Right cardiac atrium (tissue), 5 donors: ENCODE measurements at regions not wholly inside any gene's neighbourhood (a gene's known extent, or its start where the extent isn't known, plus 50 kb on each side); places are given as distances from the start of the nearest gene placed in this dataset.
"Not testable (repeated sequence)": the region's sequence is repeated elsewhere in the genome, so short reads cannot be mapped to it uniquely, and the experiment has no call there.

Experiments used
- ATAC-seq, 2 donors: fragments of 200-7000 bp; cut with Tn5 transposase; one replicate each; pipeline versions ENCODE4 v1.8.0 to v1.9.1; 2020; ENCODE audit warnings: moderate library complexity in 2 of 2, mild to moderate bottlenecking in 1 of 2
- DNase-seq, 3 donors: peaks; one replicate each; pipeline ENCODE4 v3.0.0-alpha.2; 2020
- H3K27ac ChIP-seq: one replicate; pipeline ENCODE4 v1.5.1; 2013; ENCODE audit warnings: mild to moderate bottlenecking, low read length, control low read depth, moderate library complexity
- H3K27me3 ChIP-seq: one replicate; pipeline ENCODE4 v1.6.1; 2013; ENCODE audit not compliant: control insufficient read depth, insufficient read depth
- H3K4me1 ChIP-seq: one replicate; pipeline ENCODE4 v1.6.1; 2013; ENCODE audit warnings: low read length; ENCODE audit not compliant: control insufficient read depth, insufficient read depth
- H3K4me3 ChIP-seq: one replicate; pipeline ENCODE4 v1.5.1; 2013; ENCODE audit warnings: low read length, control low read depth
- H3K9me3 ChIP-seq: one replicate; pipeline ENCODE4 v1.6.1; 2013; ENCODE audit warnings: low read length; ENCODE audit not compliant: control insufficient read depth
- WGBS: extraction: QIAGEN DNeasy Blood & Tissue Kit; methylation state at CpG from one replicate; pipeline ENCODE4 v1.1.7; 2013; 5-methylcytosine and 5-hydroxymethylcytosine counted together
- intact Hi-C, 4 donors: fragments of 100-400 bp; cut with DNase I; formaldehyde crosslinking; loops; one replicate each; pipeline versions ENCODE4 v1.11.0 to v1.14.0; 2022 to 2023
- donor health status: healthy with polysubstance abuse.
- donor health status: DM: no; HTN: yes; CAD: no.
- donor health status: DM: no; HTN: no; CAD: no.
- donor health status: DM: no; HTN: yes; CAD: no; lungs with severe emphysema.
- donor health status: DM: yes; HTN: yes; CAD: no.

DNA sequence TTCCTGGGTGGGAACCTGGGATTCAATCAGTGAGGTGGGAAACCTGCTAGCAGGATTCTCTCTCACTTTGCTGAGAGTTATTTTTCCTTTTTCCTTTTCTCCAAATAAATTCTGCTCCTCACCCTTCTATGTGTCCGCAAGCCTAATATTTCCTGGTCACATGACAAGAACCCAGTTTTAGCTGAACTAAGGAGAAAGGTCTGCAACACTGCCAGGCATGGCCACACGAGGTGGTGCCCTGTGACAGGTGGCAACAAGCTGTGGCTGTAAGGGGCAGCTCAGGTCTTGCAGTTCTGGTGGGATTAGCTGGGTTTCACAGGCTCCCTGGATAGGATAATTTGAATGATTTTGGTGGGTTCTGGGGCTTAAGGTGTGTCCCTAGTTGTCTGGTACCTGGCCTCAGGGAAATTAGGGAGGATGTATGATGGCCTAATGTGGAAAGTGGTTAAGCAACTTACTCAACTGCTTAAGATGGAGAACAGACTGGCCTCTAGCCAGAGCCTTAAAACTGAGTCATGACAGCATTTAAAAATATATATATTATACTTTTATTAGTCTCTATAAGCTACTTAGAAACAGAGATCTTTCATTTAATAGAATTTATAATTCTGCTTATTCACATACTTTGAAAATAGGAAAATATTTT is 215.0 kb downstream of the IL15 start:
- ATAC-seq (no peak), DNase-seq (peak in 2 of 3 donors; percentile 31 to 38)
- Histone ChIP-seq H3K27me3 (no peaks in the 10 kb centered on the region), H3K27ac (no peak overlapping the region), H3K9me3 (no peaks in the 10 kb centered on the region), H3K4me1 (no peaks in the 10 kb centered on the region), H3K4me3 (no peak overlapping the region)
- intact Hi-C loops, result no loop called here
- 71% methylated on average over 2 of the region's 2 CpGs for WGBS

GRCh38 chr4:141853091-141853764 is 216.8 kb downstream of the IL15 start:
- H3K27ac ChIP-seq, result no peak overlapping the region
- H3K9me3 ChIP-seq, result no peaks in the 10 kb centered on the region
- DNase-seq, result no peak
- WGBS, result 89% methylated on average over 12 of the region's 12 CpGs
- H3K4me1 ChIP-seq, result no peaks in the 10 kb centered on the region
- no peak for ATAC-seq
- no peaks in the 10 kb centered on the region for H3K27me3 ChIP-seq
- intact Hi-C loops, result no loop called here
- H3K4me3 ChIP-seq, result no peak overlapping the region

GRCh38 chr4:141858437-141858836 is 222.1 kb downstream of the IL15 start:
- Histone ChIP-seq H3K27ac (no peak overlapping the region), H3K4me1 (no peaks in the 10 kb centered on the region), H3K4me3 (no peak overlapping the region), H3K27me3 (no peaks in the 10 kb centered on the region), H3K9me3 (no peaks in the 10 kb centered on the region)
- WGBS, result 83% methylated on average over 1 of the region's 1 CpG
- ATAC-seq, result no peak
- no peak for DNase-seq
- intact Hi-C loops, result no loop called here

- Histone ChIP-seq H3K9me3 (no peaks in the 10 kb centered on the region), H3K4me3 (no peak overlapping the region), H3K4me1 (no peaks in the 10 kb centered on the region), H3K27me3 (no peaks in the 10 kb centered on the region), H3K27ac (no peak overlapping the region)
- intact Hi-C loops, result no loop called here
- 100% methylated on average over 1 of the region's 1 CpG for WGBS
- DNase-seq, result no peak
- ATAC-seq, result no peak
Observed at GRCh38 chr4:141860974-141861373, 224.6 kb downstream of the IL15 start.

DNA sequence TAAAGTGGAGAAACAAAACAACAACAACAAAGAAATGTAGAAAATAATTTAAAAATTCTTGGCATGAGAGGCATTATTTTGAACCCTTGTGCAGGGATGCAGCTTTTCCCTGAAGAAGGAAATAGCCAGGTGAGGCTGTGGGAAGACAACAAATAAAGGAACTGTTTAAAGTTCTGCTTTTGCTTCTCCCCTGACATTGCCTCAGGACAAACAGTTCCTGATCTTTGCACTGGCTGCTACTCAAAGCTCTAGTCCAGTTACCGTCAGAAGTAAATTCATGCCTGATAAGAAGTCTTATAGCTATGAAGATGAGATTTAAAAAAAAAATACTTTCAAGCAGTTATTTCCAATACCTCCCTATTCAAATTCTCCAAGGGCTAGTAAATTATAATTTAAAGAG is 233.8 kb downstream of the IL15 start:
- Histone ChIP-seq H3K9me3 (no peaks in the 10 kb centered on the region), H3K27me3 (no peaks in the 10 kb centered on the region), H3K4me3 (no peak overlapping the region), H3K4me1 (no peaks in the 10 kb centered on the region), H3K27ac (no peak overlapping the region)
- ATAC-seq (no peak), DNase-seq (no peak)
- intact Hi-C loops, result no loop called here
- WGBS, result 12% methylated on average over 1 of the region's 1 CpG

GRCh38 chr4:141871086-141871770 is 234.8 kb downstream of the IL15 start:
- WGBS, result 76% methylated on average over 4 of the region's 4 CpGs
- intact Hi-C loops, result no loop called here
- ATAC-seq, result no peak

DNA sequence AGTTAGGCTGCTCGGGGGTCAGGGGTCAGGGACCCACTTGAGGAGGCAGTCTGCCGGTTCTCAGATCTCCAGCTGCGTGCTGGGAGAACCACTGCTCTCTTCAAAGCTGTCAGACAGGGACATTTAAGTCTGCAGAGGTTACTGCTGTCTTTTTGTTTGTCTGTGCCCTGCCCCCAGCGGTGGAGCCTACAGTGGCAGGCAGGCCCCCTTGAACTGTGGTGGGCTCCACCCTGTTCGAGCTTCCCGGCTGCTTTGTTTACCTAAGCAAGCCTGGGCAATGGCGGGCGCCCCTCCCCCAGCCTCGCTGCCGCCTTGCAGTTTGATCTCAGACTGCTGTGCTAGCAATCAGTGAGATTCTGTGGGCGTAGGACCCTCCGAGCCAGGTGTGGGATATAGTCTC is 246.3 kb downstream of the IL15 start:
- H3K4me3 ChIP-seq, DNase-seq, H3K9me3 ChIP-seq, intact Hi-C loops, ATAC-seq, H3K27me3 ChIP-seq, H3K4me1 ChIP-seq, H3K27ac ChIP-seq: not testable (repeated sequence)
- WGBS, result 49% methylated on average over 11 of the region's 12 CpGs

More at GRCh38 chr4:141871086-141871770, 234.8 kb downstream of the IL15 start:
- H3K9me3 ChIP-seq, result no peaks in the 10 kb centered on the region
- H3K4me3 ChIP-seq, result no peak overlapping the region
- DNase-seq, result no peak
- H3K27ac ChIP-seq, result no peak overlapping the region
- no peaks in the 10 kb centered on the region for H3K27me3 ChIP-seq
- no peaks in the 10 kb centered on the region for H3K4me1 ChIP-seq

GRCh38 chr4:141884070-141884469 is 247.7 kb downstream of the IL15 start:
- intact Hi-C loops, result no loop called here
- ATAC-seq, result no peak
- 86% methylated on average over 2 of the region's 2 CpGs for WGBS

GRCh38 chr4:141885112-141885511 is 248.7 kb downstream of the IL15 start:
- no peak for DNase-seq
- no peaks in the 10 kb centered on the region for H3K27me3 ChIP-seq
- no peak overlapping the region for H3K27ac ChIP-seq
- 84% methylated on average over 1 of the region's 1 CpG for whole genome bisulfite sequencing
- ATAC-seq, result no peak
- H3K4me3 ChIP-seq, result no peak overlapping the region
- intact Hi-C loops, result no loop called here
- H3K4me1 ChIP-seq, result no peaks in the 10 kb centered on the region
- no peaks in the 10 kb centered on the region for H3K9me3 ChIP-seq

More at GRCh38 chr4:141884070-141884469, 247.7 kb downstream of the IL15 start:
- Histone ChIP-seq H3K9me3 (no peaks in the 10 kb centered on the region), H3K4me1 (no peaks in the 10 kb centered on the region), H3K4me3 (no peak overlapping the region), H3K27ac (no peak overlapping the region), H3K27me3 (no peaks in the 10 kb centered on the region)
- DNase-seq, result no peak

- ATAC-seq, result no peak
- Histone ChIP-seq H3K4me3 (no peak overlapping the region), H3K27me3 (no peaks in the 10 kb centered on the region), H3K9me3 (no peaks in the 10 kb centered on the region), H3K27ac (no peak overlapping the region), H3K4me1 (no peaks in the 10 kb centered on the region)
- 10% methylated on average over 1 of the region's 1 CpG for WGBS
- intact Hi-C loops, result loop anchor here in 1 of 4 donors (2.0 kb wide), 1 partner anchor 21 kb away; no protein-coding TSS in a partner anchor
- DNase-seq, result no peak
Observed at GRCh38 chr4:141890279-141890678, 253.9 kb downstream of the IL15 start.
